HL-60 (cell line): ENCODE measurements at regions not wholly inside any gene's neighbourhood (a gene's known extent, or its start where the extent isn't known, plus 50 kb on each side); places are given as distances from the start of the nearest gene placed in this dataset.

Source experiments
- DNase-seq, 2 experiments: peaks; one replicate each; pipeline ENCODE4 v3.0.0-alpha.2; 2010 to 2020; ENCODE audit warnings: low read depth in 1 of 2, low spot score in 1 of 2
- H3K27ac ChIP-seq: fragments of 250-450 bp; sonication (Bioruptor Pico); replicated peaks from 2 replicates; pipeline ENCODE4 v1.5.1; 2020; ENCODE audit warnings: mild to moderate bottlenecking, moderate library complexity
- H3K27me3 ChIP-seq: fragments of 250-450 bp; sonication (Bioruptor Pico); 2 replicates; pipeline ENCODE4 v1.5.1; 2021; ENCODE audit warnings: mild to moderate bottlenecking, moderate library complexity; ENCODE audit not compliant: insufficient read depth, poor library complexity, severe bottlenecking
- H3K4me3 ChIP-seq: replicated peaks from 2 replicates; pipeline ENCODE4 v1.5.1; 2011; ENCODE audit warnings: mild to moderate bottlenecking, control low read depth, low read length; ENCODE audit not compliant: insufficient read depth
- GABPA ChIP-seq: IDR thresholded peaks from 2 replicates; pipeline ENCODE4 v1.6.1; 2012; ENCODE audit warnings: low read depth
- POLR2AphosphoS5 ChIP-seq: IDR thresholded peaks from 2 replicates; pipeline ENCODE4 v1.6.1; 2012; ENCODE audit warnings: low read depth
- SPI1 ChIP-seq: IDR thresholded peaks from 2 replicates; pipeline ENCODE4 v1.6.1; 2012; ENCODE audit warnings: low read depth, mild to moderate bottlenecking, borderline replicate concordance
- TF ChIP-seq, protein P1 (sequence below): IDR thresholded peaks from 2 replicates; pipeline ENCODE4 v1.6.1; 2012; ENCODE audit warnings: low read depth; ENCODE audit not compliant: insufficient replicate concordance
- TF ChIP-seq, protein P2 (sequence below): IDR thresholded peaks from one replicate; pipeline ENCODE4 v1.5.1; 2011; ENCODE audit warnings: low read length, control low read depth, inconsistent platforms; ENCODE audit not compliant: insufficient read depth

DNA sequence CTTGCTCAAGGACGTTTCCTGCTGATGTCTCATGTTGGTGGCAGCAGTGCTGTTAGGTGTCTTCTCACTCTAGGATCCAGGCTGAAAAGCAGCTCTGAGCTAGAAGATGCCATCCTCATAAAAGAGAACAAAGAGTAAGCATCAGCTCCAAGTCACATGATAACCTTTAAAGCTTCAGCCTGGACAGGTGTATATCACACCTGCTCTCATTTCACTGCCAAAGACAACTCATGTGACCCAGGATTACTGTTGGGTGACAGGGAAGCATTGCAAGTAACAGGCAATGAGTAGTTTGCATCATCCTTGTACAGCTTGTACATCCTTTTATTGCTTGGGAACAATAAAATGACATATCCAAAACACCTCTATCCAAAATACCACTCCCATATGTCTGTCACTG lies 423.4 kb upstream of the DPP6 start:
- no peak for DNase-seq
- no peaks in the 10 kb centered on the region for H3K27me3 ChIP-seq
- H3K27ac ChIP-seq, result no peak overlapping the region
- TF ChIP-seq SPI1 (no peak), GABPA (no peak), POLR2AphosphoS5 (no peak)
- TF ChIP-seq, protein P1, sequence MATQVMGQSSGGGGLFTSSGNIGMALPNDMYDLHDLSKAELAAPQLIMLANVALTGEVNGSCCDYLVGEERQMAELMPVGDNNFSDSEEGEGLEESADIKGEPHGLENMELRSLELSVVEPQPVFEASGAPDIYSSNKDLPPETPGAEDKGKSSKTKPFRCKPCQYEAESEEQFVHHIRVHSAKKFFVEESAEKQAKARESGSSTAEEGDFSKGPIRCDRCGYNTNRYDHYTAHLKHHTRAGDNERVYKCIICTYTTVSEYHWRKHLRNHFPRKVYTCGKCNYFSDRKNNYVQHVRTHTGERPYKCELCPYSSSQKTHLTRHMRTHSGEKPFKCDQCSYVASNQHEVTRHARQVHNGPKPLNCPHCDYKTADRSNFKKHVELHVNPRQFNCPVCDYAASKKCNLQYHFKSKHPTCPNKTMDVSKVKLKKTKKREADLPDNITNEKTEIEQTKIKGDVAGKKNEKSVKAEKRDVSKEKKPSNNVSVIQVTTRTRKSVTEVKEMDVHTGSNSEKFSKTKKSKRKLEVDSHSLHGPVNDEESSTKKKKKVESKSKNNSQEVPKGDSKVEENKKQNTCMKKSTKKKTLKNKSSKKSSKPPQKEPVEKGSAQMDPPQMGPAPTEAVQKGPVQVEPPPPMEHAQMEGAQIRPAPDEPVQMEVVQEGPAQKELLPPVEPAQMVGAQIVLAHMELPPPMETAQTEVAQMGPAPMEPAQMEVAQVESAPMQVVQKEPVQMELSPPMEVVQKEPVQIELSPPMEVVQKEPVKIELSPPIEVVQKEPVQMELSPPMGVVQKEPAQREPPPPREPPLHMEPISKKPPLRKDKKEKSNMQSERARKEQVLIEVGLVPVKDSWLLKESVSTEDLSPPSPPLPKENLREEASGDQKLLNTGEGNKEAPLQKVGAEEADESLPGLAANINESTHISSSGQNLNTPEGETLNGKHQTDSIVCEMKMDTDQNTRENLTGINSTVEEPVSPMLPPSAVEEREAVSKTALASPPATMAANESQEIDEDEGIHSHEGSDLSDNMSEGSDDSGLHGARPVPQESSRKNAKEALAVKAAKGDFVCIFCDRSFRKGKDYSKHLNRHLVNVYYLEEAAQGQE, result no peak
- TF ChIP-seq, protein P2, sequence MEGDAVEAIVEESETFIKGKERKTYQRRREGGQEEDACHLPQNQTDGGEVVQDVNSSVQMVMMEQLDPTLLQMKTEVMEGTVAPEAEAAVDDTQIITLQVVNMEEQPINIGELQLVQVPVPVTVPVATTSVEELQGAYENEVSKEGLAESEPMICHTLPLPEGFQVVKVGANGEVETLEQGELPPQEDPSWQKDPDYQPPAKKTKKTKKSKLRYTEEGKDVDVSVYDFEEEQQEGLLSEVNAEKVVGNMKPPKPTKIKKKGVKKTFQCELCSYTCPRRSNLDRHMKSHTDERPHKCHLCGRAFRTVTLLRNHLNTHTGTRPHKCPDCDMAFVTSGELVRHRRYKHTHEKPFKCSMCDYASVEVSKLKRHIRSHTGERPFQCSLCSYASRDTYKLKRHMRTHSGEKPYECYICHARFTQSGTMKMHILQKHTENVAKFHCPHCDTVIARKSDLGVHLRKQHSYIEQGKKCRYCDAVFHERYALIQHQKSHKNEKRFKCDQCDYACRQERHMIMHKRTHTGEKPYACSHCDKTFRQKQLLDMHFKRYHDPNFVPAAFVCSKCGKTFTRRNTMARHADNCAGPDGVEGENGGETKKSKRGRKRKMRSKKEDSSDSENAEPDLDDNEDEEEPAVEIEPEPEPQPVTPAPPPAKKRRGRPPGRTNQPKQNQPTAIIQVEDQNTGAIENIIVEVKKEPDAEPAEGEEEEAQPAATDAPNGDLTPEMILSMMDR, result no peak
- H3K4me3 ChIP-seq, result no peak overlapping the region

DNA sequence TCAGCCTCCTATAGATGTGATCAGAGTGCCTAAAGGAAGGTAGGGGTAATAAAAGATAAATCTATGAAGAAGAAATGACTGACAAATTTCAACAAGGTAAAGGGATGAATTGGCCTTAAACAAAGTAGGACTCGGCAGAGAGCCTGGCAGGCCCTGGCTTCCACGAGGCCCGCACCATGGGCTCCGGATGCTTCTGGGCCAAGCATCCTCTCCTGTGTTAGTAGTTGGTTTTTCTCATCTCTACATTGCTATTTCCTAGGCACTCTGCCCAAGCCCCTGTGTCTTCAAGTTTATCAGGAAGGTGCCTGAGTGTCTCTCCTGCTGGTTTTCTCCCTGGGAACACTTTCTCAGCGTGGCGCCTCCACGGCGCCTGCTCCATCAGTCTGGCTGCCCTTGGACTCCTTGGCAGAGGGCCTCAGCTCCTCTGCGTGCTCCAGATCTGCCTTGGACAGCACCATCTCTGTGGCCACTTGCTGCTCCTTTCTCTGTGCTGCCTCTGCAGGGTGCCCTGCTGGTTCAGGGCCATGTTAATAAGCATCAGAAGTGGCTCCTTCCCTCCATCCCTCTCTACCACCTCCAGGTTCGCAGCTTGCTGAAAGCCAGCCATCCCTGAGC lies 413.3 kb upstream of the DPP6 start:
- no peak for DNase-seq
- TF ChIP-seq, protein P2, result no peak
- TF ChIP-seq, protein P1, result no peak
- TF ChIP-seq POLR2AphosphoS5, result no peak
- no peak for TF ChIP-seq GABPA
- no peak for TF ChIP-seq SPI1
- H3K4me3 ChIP-seq, result no peak overlapping the region

DNA sequence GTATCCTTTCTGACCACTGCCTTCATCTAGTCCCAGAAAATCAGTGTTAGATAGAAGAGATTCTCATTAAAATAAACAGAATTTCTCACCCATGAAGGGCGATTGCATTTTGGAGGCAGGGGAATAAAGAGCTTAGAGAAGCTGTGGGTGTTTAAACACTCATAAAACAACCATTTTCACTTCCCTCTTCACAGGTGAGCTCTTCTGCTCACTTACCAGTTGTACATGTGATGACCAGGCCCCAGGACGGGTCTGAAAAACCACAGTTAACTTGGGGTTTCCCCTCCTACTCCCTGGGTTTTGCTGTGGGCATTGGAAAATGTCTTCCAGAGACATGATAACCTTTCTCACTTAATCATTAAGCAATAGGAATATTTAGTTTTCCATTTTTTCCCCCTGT lies 411.6 kb upstream of the DPP6 start:
- Histone ChIP-seq H3K27ac (no peak overlapping the region), H3K4me3 (no peak overlapping the region), H3K27me3 (no peaks in the 10 kb centered on the region)
- DNase-seq, result no peak
- TF ChIP-seq, protein P1, result no peak
- TF ChIP-seq POLR2AphosphoS5 (no peak), GABPA (no peak), SPI1 (no peak)
- TF ChIP-seq, protein P2, result no peak

More for the DNA sequence above, 413.3 kb upstream of the DPP6 start:
- Histone ChIP-seq H3K27ac (no peak overlapping the region), H3K27me3 (no peaks in the 10 kb centered on the region)
